OCI-M2 (cell line): ENCODE measurements at regions not wholly inside any gene's neighbourhood (a gene's known extent, or its start where the extent isn't known, plus 50 kb on each side); places are given as distances from the start of the nearest gene placed in this dataset.
"Not testable (repeated sequence)": the region's sequence is repeated elsewhere in the genome, so short reads cannot be mapped to it uniquely, and the experiment has no call there.

ENCODE experiments used
- DNase-seq: peaks from one replicate; lab custom pipeline; 2025; ENCODE audit not compliant: unreplicated experiment; lab: John Stamatoyannopoulos, UW

- DNase-seq = no peak
Observed at GRCh38 chr4:131370846-131371245, 1778.2 kb upstream of the PCDH10 start.

- no peak for DNase-seq
Observed at GRCh38 chr4:131381055-131381454, 1768.0 kb upstream of the PCDH10 start.

- DNase-seq = no peak
Observed at GRCh38 chr4:131382839-131383238, 1766.3 kb upstream of the PCDH10 start.

GRCh38 chr4:131388277-131388676, 1760.8 kb upstream of the PCDH10 start:
- no peak for DNase-seq

- no peak for DNase-seq
Observed at GRCh38 chr4:131408102-131408501, 1741.0 kb upstream of the PCDH10 start.

- DNase-seq = no peak
Observed at GRCh38 chr4:131411393-131411792, 1737.7 kb upstream of the PCDH10 start.

GRCh38 chr4:131419147-131419546, 1729.9 kb upstream of the PCDH10 start:
- DNase-seq = no peak

- DNase-seq = no peak
Observed at GRCh38 chr4:131426023-131426758, 1722.9 kb upstream of the PCDH10 start.

- no peak for DNase-seq
Observed at GRCh38 chr4:131427000-131427399, 1722.1 kb upstream of the PCDH10 start.

- DNase-seq = no peak
Observed at GRCh38 chr4:131430302-131430701, 1718.8 kb upstream of the PCDH10 start.

- no peak for DNase-seq
Observed at GRCh38 chr4:131441004-131441688, 1707.9 kb upstream of the PCDH10 start.

GRCh38 chr4:131447883-131448282, 1701.2 kb upstream of the PCDH10 start:
- DNase-seq = no peak

- DNase-seq = no peak
Observed at GRCh38 chr4:131450572-131451209, 1698.4 kb upstream of the PCDH10 start.

GRCh38 chr4:131459430-131460101, 1689.5 kb upstream of the PCDH10 start:
- no peak for DNase-seq

GRCh38 chr4:131470360-131470759, 1678.7 kb upstream of the PCDH10 start:
- DNase-seq = no peak

GRCh38 chr4:131488772-131489171, 1660.3 kb upstream of the PCDH10 start:
- no peak for DNase-seq

GRCh38 chr4:131496211-131496610, 1652.9 kb upstream of the PCDH10 start:
- DNase-seq = not testable (repeated sequence)

GRCh38 chr4:131499141-131499873, 1649.8 kb upstream of the PCDH10 start:
- DNase-seq = no peak

- no peak for DNase-seq
Observed at GRCh38 chr4:131509521-131509920, 1639.6 kb upstream of the PCDH10 start.

- DNase-seq = no peak
Observed at GRCh38 chr4:131526686-131527085, 1622.4 kb upstream of the PCDH10 start.

GRCh38 chr4:131531087-131531486, 1618.0 kb upstream of the PCDH10 start:
- no peak for DNase-seq
